SK-N-SH (cell line): ENCODE measurements at regions not wholly inside any gene's neighbourhood (a gene's known extent, or its start where the extent isn't known, plus 50 kb on each side); places are given as distances from the start of the nearest gene placed in this dataset.
A peak's percentile ranks its signal among the peaks of the same experiment; 100 is the strongest.

ENCODE experiments used
- CTCF ChIA-PET: fragments of 300-600, 350-600 bp; formaldehyde crosslinking; extraction: SDS; loops from one replicate; lab custom pipeline; 2021; lab: Yijun Ruan, JAX
- POLR2A ChIA-PET: fragments of 350-600 bp; sonication (Branson Sonifier 250); formaldehyde crosslinking; extraction: SDS; loops from one replicate; lab custom pipeline; 2020; ENCODE audit warnings: antibody characterized with exemption, inconsistent platforms; lab: Yijun Ruan, JAX
- DNase-seq: peaks from one replicate; pipeline ENCODE4 v3.0.0; 2012
- H2AFZ ChIP-seq: fragments of 200-600 bp; sonication (generic); 2 replicates; pipeline ENCODE4 v1.8.1; 2016; ENCODE audit warnings: antibody characterized with exemption, mild to moderate bottlenecking, low read depth
- H3F3A ChIP-seq: fragments of 200-600 bp; sonication (generic); replicated peaks from 2 replicates; pipeline ENCODE3; 2016; ENCODE audit warnings: antibody characterized with exemption, mild to moderate bottlenecking; ENCODE audit not compliant: insufficient read depth
- H3K27ac ChIP-seq, 2 experiments: fragments of 200-500 bp in 1 of 2; fragments of 200-600 bp in 1 of 2; sonication (Bioruptor generic) in 1 of 2; sonication (generic), shearing (Covaris generic) in 1 of 2; 2 replicates each; pipeline versions ENCODE4 v1.5.1 to v1.6.1; 2014 to 2016; ENCODE audit warnings: low read depth in 2 of 2, inconsistent platforms in 1 of 2, low read length in 1 of 2, mild to moderate bottlenecking in 1 of 2, mixed read lengths in 1 of 2
- H3K27me3 ChIP-seq: fragments of 200-600 bp; sonication (generic), shearing (Covaris generic); 2 replicates; pipeline ENCODE4 v1.6.1; 2016; ENCODE audit warnings: mixed run types; ENCODE audit not compliant: insufficient read depth
- H3K36me3 ChIP-seq, 2 experiments: fragments of 200-500 bp in 1 of 2; fragments of 200-600 bp in 1 of 2; sonication (Bioruptor generic) in 1 of 2; sonication (generic) in 1 of 2; replicated peaks in 1 of 2; 2 replicates each; pipeline versions ENCODE3 to v1.5.1; 2014 to 2016; ENCODE audit warnings: low read length in 1 of 2, mild to moderate bottlenecking in 1 of 2; ENCODE audit not compliant: insufficient read depth in 2 of 2, control insufficient read depth in 1 of 2
- H3K4me1 ChIP-seq, 2 experiments: fragments of 200-500 bp in 1 of 2; fragments of 200-600 bp in 1 of 2; sonication (Bioruptor generic) in 1 of 2; sonication (generic), shearing (Covaris generic) in 1 of 2; 2 replicates each; pipeline versions ENCODE4 v1.5.1 to v1.6.1; 2014 to 2016; ENCODE audit warnings: low read depth in 1 of 2, low read length in 1 of 2, mixed run types in 1 of 2; ENCODE audit not compliant: insufficient read depth in 2 of 2, control insufficient read depth in 1 of 2
- H3K4me2 ChIP-seq: fragments of 200-600 bp; sonication (generic), shearing (Covaris generic); 2 replicates; pipeline ENCODE4 v1.6.1; 2017; ENCODE audit warnings: mixed run types
- H3K4me3 ChIP-seq, 2 experiments: fragments of 200-500 bp in 1 of 2; fragments of 200-600 bp in 1 of 2; sonication (Bioruptor generic) in 1 of 2; sonication (generic), shearing (Covaris generic) in 1 of 2; 2 replicates each; pipeline versions ENCODE4 v1.5.1 to v1.8.1; 2014 to 2016; ENCODE audit warnings: low read depth in 2 of 2, inconsistent platforms in 1 of 2, low read length in 1 of 2, mild to moderate bottlenecking in 1 of 2, mixed read lengths in 1 of 2, moderate library complexity in 1 of 2
- H3K79me2 ChIP-seq: fragments of 200-600 bp; sonication (generic); 2 replicates; pipeline ENCODE4 v1.8.1; 2017; ENCODE audit warnings: mild to moderate bottlenecking; ENCODE audit not compliant: insufficient read depth
- H3K9ac ChIP-seq: fragments of 200-600 bp; sonication (generic); 2 replicates; pipeline ENCODE4 v1.6.1; 2017; ENCODE audit warnings: mixed run types
- H3K9me2 ChIP-seq: fragments of 200-600 bp; sonication (generic); 2 replicates; pipeline ENCODE4 v1.6.1; 2017; ENCODE audit warnings: mixed run types
- H3K9me3 ChIP-seq: fragments of 200-600 bp; sonication (generic); 2 replicates; pipeline ENCODE4 v1.6.1; 2017; ENCODE audit warnings: mixed run types, mild to moderate bottlenecking, moderate library complexity
- H4K20me1 ChIP-seq: fragments of 200-600 bp; sonication (generic); 2 replicates; pipeline ENCODE4 v1.6.1; 2017; ENCODE audit warnings: mild to moderate bottlenecking, mixed run types; ENCODE audit not compliant: insufficient read depth
- CHD2 ChIP-seq: fragments of 150-350 bp; IDR thresholded peaks from 2 replicates; pipeline ENCODE4 v1.6.1; 2018; ENCODE audit warnings: low read length; ENCODE audit not compliant: partially characterized antibody
- CTCF ChIP-seq: fragments of 200-600 bp; sonication (generic); IDR thresholded peaks from 2 replicates; pipeline ENCODE4 v1.6.1; 2017; ENCODE audit warnings: antibody characterized with exemption, mild to moderate bottlenecking, moderate library complexity
- GATA2 ChIP-seq: sonication (generic); formaldehyde crosslinking; IDR thresholded peaks from 2 replicates; pipeline ENCODE4 v1.5.0; 2020; ENCODE audit warnings: mild to moderate bottlenecking, missing genetic modification reagents
- JUND ChIP-seq: IDR thresholded peaks from 2 replicates; pipeline ENCODE4 v1.4.0; 2012
- MAX ChIP-seq: IDR thresholded peaks from 2 replicates; pipeline ENCODE4 v1.4.0; 2012; ENCODE audit warnings: low read depth
- MEF2A ChIP-seq: IDR thresholded peaks from 2 replicates; pipeline ENCODE4 v1.4.0; 2012; ENCODE audit warnings: low read depth, borderline replicate concordance
- SIN3A ChIP-seq: IDR thresholded peaks from 2 replicates; pipeline ENCODE4 v1.6.1; 2012; ENCODE audit warnings: low read depth, mild to moderate bottlenecking, low read length, moderate library complexity, borderline replicate concordance
- SMC3 ChIP-seq: IDR thresholded peaks from 2 replicates; pipeline ENCODE4 v1.6.1; 2012; ENCODE audit warnings: low read depth, low read length, improper control_type of control experiment
- TCF12 ChIP-seq: IDR thresholded peaks from 2 replicates; pipeline ENCODE4 v1.4.0; 2012
- TEAD4 ChIP-seq: IDR thresholded peaks from 2 replicates; pipeline ENCODE4 v1.4.0; 2012; ENCODE audit warnings: mild to moderate bottlenecking, borderline replicate concordance; ENCODE audit not compliant: insufficient read depth
- USF1 ChIP-seq: IDR thresholded peaks from 2 replicates; pipeline ENCODE4 v1.4.0; 2012; ENCODE audit warnings: low read depth, borderline replicate concordance
- WGBS: methylation state at CpG from one replicate; pipeline ENCODE4 v1.1.6; 2017; ENCODE audit warnings: low lambda C conversion rate; 5-methylcytosine and 5-hydroxymethylcytosine counted together
- TF ChIP-seq, protein P1 (sequence below): fragments of 150-350 bp; IDR thresholded peaks from 2 replicates; pipeline ENCODE4 v1.6.1; 2017; ENCODE audit warnings: antibody characterized with exemption, low read length, low read depth, borderline replicate concordance

DNA sequence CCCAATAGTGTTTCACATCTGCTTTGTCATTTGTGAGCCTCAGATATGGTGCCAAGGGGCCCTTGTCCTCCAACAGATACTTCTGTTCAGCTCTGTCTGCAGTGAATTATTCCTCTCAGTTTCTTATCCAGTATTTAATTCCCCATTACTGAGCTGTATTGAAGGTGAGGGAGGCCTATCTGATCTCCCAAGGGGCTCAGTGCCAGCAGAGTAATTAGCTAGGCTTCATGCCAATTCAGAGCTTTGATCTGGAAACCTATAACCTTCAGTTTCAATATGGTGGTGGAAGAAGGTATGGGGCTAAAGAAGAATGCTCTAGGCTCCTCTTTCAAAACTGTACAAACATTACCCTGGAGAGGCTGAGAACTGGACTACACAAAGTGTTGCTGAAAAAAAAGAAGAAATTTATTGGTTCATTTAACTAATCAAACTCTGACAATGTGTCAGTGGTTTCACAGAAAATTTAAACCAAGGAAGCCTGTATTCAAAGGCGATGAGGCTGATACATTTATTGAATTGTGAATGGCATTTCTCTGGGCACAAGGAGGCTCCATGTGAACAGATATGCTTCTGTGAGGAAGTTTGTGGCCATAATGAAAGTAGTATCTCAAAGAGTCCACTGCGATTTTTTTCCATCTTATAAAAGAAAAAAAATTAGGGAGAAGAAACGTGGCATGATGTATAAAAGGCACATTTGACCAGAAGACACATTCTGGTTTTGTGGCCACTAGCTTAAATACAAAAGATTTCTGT lies 397.8 kb downstream of the TLE4 start:
- TF ChIP-seq GATA2 (CRISPR knock-in tag) (peak; percentile 52; the same call in 1 of the 2 replicates), SIN3A (no peak)
- Histone ChIP-seq H3K4me1 (peaks cover 0 to 3% of the 10 kb centered on the region in 2 experiments; a peak in 1 of 4 replicates), H3K27me3 (no peaks in the 10 kb centered on the region), H3K79me2 (no peaks in the 10 kb centered on the region), H3K9ac (no peak overlapping the region), H2AFZ (no peak overlapping the region), H3K4me3 (no peak overlapping the region), H3K9me2 (no peaks in the 10 kb centered on the region), H3K36me3 (no peaks in the 10 kb centered on the region), H3K4me2 (no peak overlapping the region), H3K27ac (no peak overlapping the region), H3K9me3 (no peaks in the 10 kb centered on the region), H4K20me1 (no peaks in the 10 kb centered on the region), H3F3A (no peaks in the 10 kb centered on the region)
- POLR2A ChIA-PET = no interaction called here
- 32% methylated on average over 3 of the region's 3 CpGs for WGBS
- CTCF ChIA-PET = no interaction called here
- peak; percentile 31 for DNase-seq

GRCh38 chr9:79968533-79968932 lies 396.8 kb downstream of the TLE4 start:
- no peaks in the 10 kb centered on the region for H3K36me3 ChIP-seq
- H3K9ac ChIP-seq = no peak overlapping the region
- no peak overlapping the region for H3K27ac ChIP-seq
- TF ChIP-seq CTCF (no peak), CHD2 (no peak), SMC3 (no peak), MEF2A (no peak), JUND (no peak), TCF12 (no peak), MAX (no peak), TEAD4 (no peak), USF1 (no peak), SIN3A (no peak)
- TF ChIP-seq, protein P1, sequence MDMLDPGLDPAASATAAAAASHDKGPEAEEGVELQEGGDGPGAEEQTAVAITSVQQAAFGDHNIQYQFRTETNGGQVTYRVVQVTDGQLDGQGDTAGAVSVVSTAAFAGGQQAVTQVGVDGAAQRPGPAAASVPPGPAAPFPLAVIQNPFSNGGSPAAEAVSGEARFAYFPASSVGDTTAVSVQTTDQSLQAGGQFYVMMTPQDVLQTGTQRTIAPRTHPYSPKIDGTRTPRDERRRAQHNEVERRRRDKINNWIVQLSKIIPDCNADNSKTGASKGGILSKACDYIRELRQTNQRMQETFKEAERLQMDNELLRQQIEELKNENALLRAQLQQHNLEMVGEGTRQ = no peak
- H3K4me3 ChIP-seq = no peak overlapping the region
- WGBS = 20% methylated on average over 1 of the region's 1 CpG
- no peaks in the 10 kb centered on the region for H4K20me1 ChIP-seq
- no peaks in the 10 kb centered on the region for H3K27me3 ChIP-seq
- H3K4me2 ChIP-seq = no peak overlapping the region
- no peak overlapping the region for H2AFZ ChIP-seq
- no peaks in the 10 kb centered on the region for H3F3A ChIP-seq
- ChIA-PET POLR2A (no interaction called here), CTCF (no interaction called here)
- H3K79me2 ChIP-seq = no peaks in the 10 kb centered on the region
- DNase-seq = no peak
- H3K9me3 ChIP-seq = no peaks in the 10 kb centered on the region
- H3K9me2 ChIP-seq = no peaks in the 10 kb centered on the region
- peaks cover 0 to 3% of the 10 kb centered on the region in 2 experiments; a peak in 1 of 4 replicates for H3K4me1 ChIP-seq
